ENCODE measurements at regions not wholly inside any gene's neighbourhood (a gene's known extent, or its start where the extent isn't known, plus 50 kb on each side); places are given as distances from the start of the nearest gene placed in this dataset.
"Not testable (repeated sequence)": the region's sequence is repeated elsewhere in the genome, so short reads cannot be mapped to it uniquely, and the experiment has no call there.

GRCh38 chr15:77890911-77891801 lies 186.4 kb downstream of the TBC1D2B start:
- TF ChIP-seq POLR2A, POLR2AphosphoS5 (IDR thresholded peaks at IDR 0.05): not testable (repeated sequence)
